Islet precursor cell (in vitro differentiated cells): ENCODE measurements at regions not wholly inside any gene's neighbourhood (a gene's known extent, or its start where the extent isn't known, plus 50 kb on each side); places are given as distances from the start of the nearest gene placed in this dataset.
"Not testable (repeated sequence)": the region's sequence is repeated elsewhere in the genome, so short reads cannot be mapped to it uniquely, and the experiment has no call there.

ENCODE experiments used
- DNase-seq: peaks from one replicate; pipeline ENCODE4 v3.0.0-alpha.2; 2018

GRCh38 chrX:142483965-142484364 lies 278.9 kb upstream of the MAGEC2 start:
- DNase-seq, result no peak

- DNase-seq, result no peak
Observed at GRCh38 chrX:142446349-142446748, 241.3 kb upstream of the MAGEC2 start.

GRCh38 chrX:142428916-142429315 lies 223.8 kb upstream of the MAGEC2 start:
- no peak for DNase-seq

- DNase-seq, result not testable (repeated sequence)
Observed at GRCh38 chrX:142390998-142391397, 185.9 kb upstream of the MAGEC2 start.

GRCh38 chrX:142363501-142363900 lies 158.4 kb upstream of the MAGEC2 start:
- DNase-seq, result no peak

- DNase-seq, result no peak
Observed at GRCh38 chrX:142359331-142359730, 154.2 kb upstream of the MAGEC2 start.

- no peak for DNase-seq
Observed at GRCh38 chrX:142327182-142327581, 122.1 kb upstream of the MAGEC2 start.

- no peak for DNase-seq
Observed at GRCh38 chrX:142312591-142312990, 107.5 kb upstream of the MAGEC2 start.

- no peak for DNase-seq
Observed at GRCh38 chrX:142299406-142299805, 94.3 kb upstream of the MAGEC2 start.

DNA sequence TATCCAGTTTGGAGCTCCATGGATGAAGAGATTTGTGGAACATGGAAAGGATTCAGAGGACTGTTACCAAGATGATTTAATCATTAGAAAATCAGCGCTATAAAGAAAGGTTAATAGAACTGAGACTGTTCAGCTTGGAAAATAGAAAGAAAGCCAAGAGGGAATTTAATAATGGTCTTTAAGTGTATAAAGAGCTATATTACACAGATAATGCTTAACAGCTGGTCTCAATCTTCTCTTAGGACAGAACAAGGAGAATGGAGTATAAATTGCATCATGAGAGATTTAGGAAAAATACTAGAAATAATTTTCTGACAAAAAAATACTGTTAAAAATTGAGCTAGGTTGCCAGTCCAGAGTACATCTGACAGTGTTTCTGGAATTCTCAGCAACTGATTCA lies 91.3 kb upstream of the MAGEC2 start:
- DNase-seq, result no peak

GRCh38 chrX:142295190-142295589 lies 90.1 kb upstream of the MAGEC2 start:
- DNase-seq, result no peak

DNA sequence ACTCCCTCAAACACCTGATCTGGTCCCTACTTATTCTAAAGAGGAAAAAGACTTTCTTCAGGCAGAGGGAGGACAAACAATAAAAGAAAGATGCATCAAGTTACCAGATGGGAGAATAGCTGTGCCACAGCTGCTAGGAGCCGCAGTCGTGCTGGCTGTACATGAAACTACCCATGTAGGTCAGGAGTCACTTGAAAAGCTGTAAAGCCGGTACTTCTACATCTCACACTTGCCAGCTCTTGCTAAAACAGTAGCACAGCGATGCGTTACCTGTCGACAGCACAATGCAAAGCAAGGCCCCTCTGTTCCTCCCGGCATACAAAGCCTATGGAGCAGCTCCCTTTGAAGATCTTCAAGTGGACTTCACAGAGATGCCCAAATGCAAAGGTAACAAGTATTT lies 65.1 kb upstream of the MAGEC2 start:
- not testable (repeated sequence) for DNase-seq

GRCh38 chrX:142266417-142266816 lies 61.3 kb upstream of the MAGEC2 start:
- DNase-seq, result no peak

- not testable (repeated sequence) for DNase-seq
Observed at GRCh38 chrX:142265549-142265948, 60.5 kb upstream of the MAGEC2 start.

- no peak for DNase-seq
Observed at GRCh38 chrX:142256935-142257334, 51.8 kb upstream of the MAGEC2 start.
